ENCODE measurements at regions not wholly inside any gene's neighbourhood (a gene's known extent, or its start where the extent isn't known, plus 50 kb on each side); places are given as distances from the start of the nearest gene placed in this dataset.

GRCh38 chr5:116842514-116842961, 267.9 kb upstream of the SEMA6A start:
- Histone ChIP-seq H2BK120ac (ENCODE audit: low read depth, low read length) (no peak overlapping the region), H3K79me2 (ENCODE audit: control insufficient read depth, insufficient read depth, low read length) (no peaks in the 10 kb centered on the region), H2BK5ac (ENCODE audit: low read length) (no peak overlapping the region), H3K4me3 (ENCODE audit: low read length) (no peak overlapping the region), H3K9ac (ENCODE audit: low read length) (no peak overlapping the region), H2AK5ac (ENCODE audit: low read length) (no peak overlapping the region), H3K36me3 (ENCODE audit: control insufficient read depth, insufficient read depth, low read length) (no peaks in the 10 kb centered on the region), H3K18ac (ENCODE audit: low read length) (no peak overlapping the region), H3K27me3 (ENCODE audit: insufficient read depth, low read length, poor library complexity) (no peaks in the 10 kb centered on the region), H4K8ac (ENCODE audit: low read depth, low read length) (no peak overlapping the region), H3K4me2 (ENCODE audit: low read length) (no peak overlapping the region), H3K4ac (ENCODE audit: low read depth, low read length) (no peak overlapping the region), H3K27ac (ENCODE audit: low read depth, low read length) (no peak overlapping the region), H3K4me1 (ENCODE audit: control insufficient read depth, low read depth, low read length) (no peaks in the 10 kb centered on the region), H2BK15ac (replicated peaks; ENCODE audit: low read depth) (no peak overlapping the region), H4K5ac (ENCODE audit: low read length) (no peak overlapping the region), H3K56ac (ENCODE audit: low read length) (no peak overlapping the region), H3K79me1 (ENCODE audit: low read length) (no peaks in the 10 kb centered on the region), H3K23ac (ENCODE audit: low read length) (no peak overlapping the region)
- WGBS (ENCODE audit: extremely low coverage, insufficient coverage, low lambda C conversion rate), result no CpG with 5 or more reads among the region's 4 CpGs
- no peak for DNase-seq

- Histone ChIP-seq H3K56ac (ENCODE audit: low read length) (no peak overlapping the region), H3K27ac (ENCODE audit: low read depth, low read length) (no peak overlapping the region), H4K8ac (ENCODE audit: low read depth, low read length) (no peak overlapping the region), H3K79me2 (ENCODE audit: control insufficient read depth, insufficient read depth, low read length) (no peaks in the 10 kb centered on the region), H3K4me2 (ENCODE audit: low read length) (no peak overlapping the region), H3K18ac (ENCODE audit: low read length) (no peak overlapping the region), H3K23ac (ENCODE audit: low read length) (no peak overlapping the region), H2BK15ac (replicated peaks; ENCODE audit: low read depth) (no peak overlapping the region), H3K79me1 (ENCODE audit: low read length) (no peaks in the 10 kb centered on the region), H2BK120ac (ENCODE audit: low read depth, low read length) (no peak overlapping the region), H3K27me3 (ENCODE audit: insufficient read depth, low read length, poor library complexity) (no peaks in the 10 kb centered on the region), H3K36me3 (ENCODE audit: control insufficient read depth, insufficient read depth, low read length) (no peaks in the 10 kb centered on the region), H2AK5ac (ENCODE audit: low read length) (no peak overlapping the region), H2BK5ac (ENCODE audit: low read length) (no peak overlapping the region), H3K4me3 (ENCODE audit: low read length) (no peak overlapping the region), H3K4me1 (ENCODE audit: control insufficient read depth, low read depth, low read length) (no peaks in the 10 kb centered on the region), H4K5ac (ENCODE audit: low read length) (no peak overlapping the region), H3K4ac (ENCODE audit: low read depth, low read length) (no peak overlapping the region), H3K9ac (ENCODE audit: low read length) (no peak overlapping the region)
- DNase-seq, result no peak
- no CpG with 5 or more reads among the region's 11 CpGs for WGBS (ENCODE audit: extremely low coverage, insufficient coverage, low lambda C conversion rate)
Measured at GRCh38 chr5:116841734-116842133, 267.1 kb upstream of the SEMA6A start.

- no peak overlapping the region for H4K5ac ChIP-seq (ENCODE audit: low read length)
- H3K79me1 ChIP-seq (ENCODE audit: low read length), result no peaks in the 10 kb centered on the region
- H3K79me2 ChIP-seq (ENCODE audit: control insufficient read depth, insufficient read depth, low read length), result no peaks in the 10 kb centered on the region
- H3K4ac ChIP-seq (ENCODE audit: low read depth, low read length), result no peak overlapping the region
- H3K4me1 ChIP-seq (ENCODE audit: control insufficient read depth, low read depth, low read length), result no peaks in the 10 kb centered on the region
- H3K56ac ChIP-seq (ENCODE audit: low read length), result no peak overlapping the region
- no peak overlapping the region for H3K9ac ChIP-seq (ENCODE audit: low read length)
- no CpG with 5 or more reads among the region's 2 CpGs for WGBS (ENCODE audit: extremely low coverage, insufficient coverage, low lambda C conversion rate)
- peak overlapping the region; percentile 12 for H2BK120ac ChIP-seq (ENCODE audit: low read depth, low read length)
- H3K27me3 ChIP-seq (ENCODE audit: insufficient read depth, low read length, poor library complexity), result no peaks in the 10 kb centered on the region
- no peak overlapping the region for H3K23ac ChIP-seq (ENCODE audit: low read length)
- no peak overlapping the region for H2BK5ac ChIP-seq (ENCODE audit: low read length)
- no peak for DNase-seq
- H3K27ac ChIP-seq (ENCODE audit: low read depth, low read length), result no peak overlapping the region
- H2BK15ac ChIP-seq (replicated peaks; ENCODE audit: low read depth), result peak overlapping the region; percentile 85
- H3K18ac ChIP-seq (ENCODE audit: low read length), result no peak overlapping the region
- H3K36me3 ChIP-seq (ENCODE audit: control insufficient read depth, insufficient read depth, low read length), result no peaks in the 10 kb centered on the region
- no peak overlapping the region for H3K4me3 ChIP-seq (ENCODE audit: low read length)
- no peak overlapping the region for H2AK5ac ChIP-seq (ENCODE audit: low read length)
- H3K4me2 ChIP-seq (ENCODE audit: low read length), result no peak overlapping the region
- H4K8ac ChIP-seq (ENCODE audit: low read depth, low read length), result no peak overlapping the region
Measured at GRCh38 chr5:116838011-116838536, 263.5 kb upstream of the SEMA6A start.

GRCh38 chr5:116834796-116835515, 260.3 kb upstream of the SEMA6A start:
- no CpG with 5 or more reads among the region's 2 CpGs for WGBS (ENCODE audit: extremely low coverage, insufficient coverage, low lambda C conversion rate)
- no peak overlapping the region for H2AK5ac ChIP-seq (ENCODE audit: low read length)
- no peak for DNase-seq
- no peaks in the 10 kb centered on the region for H3K79me1 ChIP-seq (ENCODE audit: low read length)
- no peak overlapping the region for H3K9ac ChIP-seq (ENCODE audit: low read length)
- no peak overlapping the region for H3K4ac ChIP-seq (ENCODE audit: low read depth, low read length)
- no peaks in the 10 kb centered on the region for H3K36me3 ChIP-seq (ENCODE audit: control insufficient read depth, insufficient read depth, low read length)
- H3K4me1 ChIP-seq (ENCODE audit: control insufficient read depth, low read depth, low read length), result no peaks in the 10 kb centered on the region
- H3K79me2 ChIP-seq (ENCODE audit: control insufficient read depth, insufficient read depth, low read length), result no peaks in the 10 kb centered on the region
- H3K23ac ChIP-seq (ENCODE audit: low read length), result no peak overlapping the region
- H3K27ac ChIP-seq (ENCODE audit: low read depth, low read length), result no peak overlapping the region
- no peaks in the 10 kb centered on the region for H3K27me3 ChIP-seq (ENCODE audit: insufficient read depth, low read length, poor library complexity)
- no peak overlapping the region for H3K18ac ChIP-seq (ENCODE audit: low read length)
- H3K56ac ChIP-seq (ENCODE audit: low read length), result no peak overlapping the region
- no peak overlapping the region for H3K4me2 ChIP-seq (ENCODE audit: low read length)
- H2BK5ac ChIP-seq (ENCODE audit: low read length), result no peak overlapping the region
- H2BK120ac ChIP-seq (ENCODE audit: low read depth, low read length), result no peak overlapping the region
- no peak overlapping the region for H4K5ac ChIP-seq (ENCODE audit: low read length)
- no peak overlapping the region for H4K8ac ChIP-seq (ENCODE audit: low read depth, low read length)
- H3K4me3 ChIP-seq (ENCODE audit: low read length), result no peak overlapping the region
- no peak overlapping the region for H2BK15ac ChIP-seq (replicated peaks; ENCODE audit: low read depth)

DNA sequence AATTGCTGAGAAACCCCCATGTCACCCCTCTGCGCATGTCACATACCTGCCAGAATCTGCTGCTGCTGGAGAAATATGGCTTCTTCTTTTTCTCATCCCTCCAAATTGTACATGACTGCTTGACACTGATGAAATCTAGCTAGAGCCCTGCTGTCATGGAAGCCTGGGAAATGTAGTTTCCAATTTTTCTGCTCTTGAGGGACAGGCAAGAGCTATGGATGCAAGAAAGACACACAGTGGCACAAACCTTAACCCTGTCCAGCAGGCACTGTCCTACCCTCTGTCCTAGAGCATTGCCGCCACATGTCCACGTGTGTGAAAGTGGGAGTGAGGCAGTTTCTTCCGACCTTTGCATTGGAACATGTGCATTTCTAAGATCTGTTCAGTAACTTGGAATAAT, 255.5 kb upstream of the SEMA6A start:
- Histone ChIP-seq H3K36me3 (ENCODE audit: control insufficient read depth, insufficient read depth, low read length) (no peaks in the 10 kb centered on the region), H3K18ac (ENCODE audit: low read length) (peak overlapping the region; percentile 5), H3K4me3 (ENCODE audit: low read length) (no peak overlapping the region), H3K27me3 (ENCODE audit: insufficient read depth, low read length, poor library complexity) (no peaks in the 10 kb centered on the region), H3K23ac (ENCODE audit: low read length) (no peak overlapping the region), H3K79me1 (ENCODE audit: low read length) (no peaks in the 10 kb centered on the region), H3K4ac (ENCODE audit: low read depth, low read length) (no peak overlapping the region), H3K79me2 (ENCODE audit: control insufficient read depth, insufficient read depth, low read length) (no peaks in the 10 kb centered on the region), H2AK5ac (ENCODE audit: low read length) (no peak overlapping the region), H2BK15ac (replicated peaks; ENCODE audit: low read depth) (peak overlapping the region; percentile 76), H3K4me2 (ENCODE audit: low read length) (no peak overlapping the region), H3K4me1 (ENCODE audit: control insufficient read depth, low read depth, low read length) (no peaks in the 10 kb centered on the region), H3K9ac (ENCODE audit: low read length) (no peak overlapping the region), H4K5ac (ENCODE audit: low read length) (no peak overlapping the region), H4K8ac (ENCODE audit: low read depth, low read length) (no peak overlapping the region), H3K27ac (ENCODE audit: low read depth, low read length) (no peak overlapping the region), H2BK5ac (ENCODE audit: low read length) (no peak overlapping the region), H3K56ac (ENCODE audit: low read length) (no peak overlapping the region), H2BK120ac (ENCODE audit: low read depth, low read length) (no peak overlapping the region)
- no peak for DNase-seq
- WGBS (ENCODE audit: extremely low coverage, insufficient coverage, low lambda C conversion rate), result no CpG with 5 or more reads among the region's 4 CpGs

GRCh38 chr5:116827078-116827477, 252.5 kb upstream of the SEMA6A start:
- no peak overlapping the region for H2AK5ac ChIP-seq (ENCODE audit: low read length)
- H3K27ac ChIP-seq (ENCODE audit: low read depth, low read length), result no peak overlapping the region
- H3K56ac ChIP-seq (ENCODE audit: low read length), result no peak overlapping the region
- H4K8ac ChIP-seq (ENCODE audit: low read depth, low read length), result no peak overlapping the region
- no peak overlapping the region for H2BK5ac ChIP-seq (ENCODE audit: low read length)
- H3K36me3 ChIP-seq (ENCODE audit: control insufficient read depth, insufficient read depth, low read length), result no peaks in the 10 kb centered on the region
- no peaks in the 10 kb centered on the region for H3K27me3 ChIP-seq (ENCODE audit: insufficient read depth, low read length, poor library complexity)
- DNase-seq, result no peak
- peak overlapping the region; percentile 99 for H2BK15ac ChIP-seq (replicated peaks; ENCODE audit: low read depth)
- no peak overlapping the region for H4K5ac ChIP-seq (ENCODE audit: low read length)
- H3K23ac ChIP-seq (ENCODE audit: low read length), result no peak overlapping the region
- no peak overlapping the region for H3K4me3 ChIP-seq (ENCODE audit: low read length)
- peak overlapping the region; percentile 88 for H2BK120ac ChIP-seq (ENCODE audit: low read depth, low read length)
- no peaks in the 10 kb centered on the region for H3K79me1 ChIP-seq (ENCODE audit: low read length)
- H3K18ac ChIP-seq (ENCODE audit: low read length), result no peak overlapping the region
- H3K9ac ChIP-seq (ENCODE audit: low read length), result no peak overlapping the region
- H3K4me1 ChIP-seq (ENCODE audit: control insufficient read depth, low read depth, low read length), result no peaks in the 10 kb centered on the region
- no peaks in the 10 kb centered on the region for H3K79me2 ChIP-seq (ENCODE audit: control insufficient read depth, insufficient read depth, low read length)
- no peak overlapping the region for H3K4me2 ChIP-seq (ENCODE audit: low read length)
- no peak overlapping the region for H3K4ac ChIP-seq (ENCODE audit: low read depth, low read length)
